Endothelial cell of umbilical vein (primary cell): ENCODE measurements at regions not wholly inside any gene's neighbourhood (a gene's known extent, or its start where the extent isn't known, plus 50 kb on each side); places are given as distances from the start of the nearest gene placed in this dataset.

Experiments
- JUN ChIP-seq: IDR thresholded peaks from 2 replicates; pipeline ENCODE4 v1.6.1; 2011; ENCODE audit warnings: borderline replicate concordance, low read depth; ENCODE audit not compliant: insufficient read length, insufficient read depth
- TF ChIP-seq, protein P1 (sequence below), 2 donors: IDR thresholded peaks; 1 replicate in 1 of 2; 2 replicates in 1 of 2; pipeline ENCODE4 v1.5.1; 2011; ENCODE audit warnings: low read length in 2 of 2, mild to moderate bottlenecking in 2 of 2, moderate library complexity in 2 of 2, control low read depth in 1 of 2, inconsistent platforms in 1 of 2, low read depth in 1 of 2; ENCODE audit not compliant: insufficient read depth in 1 of 2; ENCODE audit errors: extremely low read depth in 1 of 2

DNA sequence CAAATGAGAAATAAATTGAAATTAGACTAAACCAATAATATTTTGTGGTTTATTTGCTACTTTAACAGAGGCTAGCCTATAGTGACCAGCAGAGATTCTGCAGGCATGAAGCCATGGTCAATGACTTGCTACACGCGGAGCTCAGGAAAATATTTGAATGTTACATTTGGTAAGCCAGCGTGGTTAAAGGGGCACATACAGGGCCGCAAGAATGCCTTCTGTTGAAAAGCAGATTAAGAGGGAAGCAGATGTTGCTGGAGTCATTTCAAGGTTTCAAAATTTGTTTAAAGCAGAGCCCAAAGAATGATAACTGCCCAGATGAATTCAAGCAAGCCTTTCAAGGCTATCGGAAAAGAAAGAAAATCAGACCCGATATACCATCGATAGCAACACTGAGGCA lies 294.3 kb upstream of the MAN1A1 start:
- TF ChIP-seq, protein P1, sequence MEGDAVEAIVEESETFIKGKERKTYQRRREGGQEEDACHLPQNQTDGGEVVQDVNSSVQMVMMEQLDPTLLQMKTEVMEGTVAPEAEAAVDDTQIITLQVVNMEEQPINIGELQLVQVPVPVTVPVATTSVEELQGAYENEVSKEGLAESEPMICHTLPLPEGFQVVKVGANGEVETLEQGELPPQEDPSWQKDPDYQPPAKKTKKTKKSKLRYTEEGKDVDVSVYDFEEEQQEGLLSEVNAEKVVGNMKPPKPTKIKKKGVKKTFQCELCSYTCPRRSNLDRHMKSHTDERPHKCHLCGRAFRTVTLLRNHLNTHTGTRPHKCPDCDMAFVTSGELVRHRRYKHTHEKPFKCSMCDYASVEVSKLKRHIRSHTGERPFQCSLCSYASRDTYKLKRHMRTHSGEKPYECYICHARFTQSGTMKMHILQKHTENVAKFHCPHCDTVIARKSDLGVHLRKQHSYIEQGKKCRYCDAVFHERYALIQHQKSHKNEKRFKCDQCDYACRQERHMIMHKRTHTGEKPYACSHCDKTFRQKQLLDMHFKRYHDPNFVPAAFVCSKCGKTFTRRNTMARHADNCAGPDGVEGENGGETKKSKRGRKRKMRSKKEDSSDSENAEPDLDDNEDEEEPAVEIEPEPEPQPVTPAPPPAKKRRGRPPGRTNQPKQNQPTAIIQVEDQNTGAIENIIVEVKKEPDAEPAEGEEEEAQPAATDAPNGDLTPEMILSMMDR (IDR thresholded peaks at IDR 0.05; ENCODE audit: extremely low read depth in 1 of 2, insufficient read depth in 1 of 2, low read depth in 1 of 2, low read length in 2 of 2), result no peak
- TF ChIP-seq JUN, result no peak
